Midbrain (tissue), 1 donor: ENCODE measurements at regions not wholly inside any gene's neighbourhood (a gene's known extent, or its start where the extent isn't known, plus 50 kb on each side); places are given as distances from the start of the nearest gene placed in this dataset.
"Not testable (repeated sequence)": the region's sequence is repeated elsewhere in the genome, so short reads cannot be mapped to it uniquely, and the experiment has no call there.

ENCODE experiments used
- DNase-seq: peaks from one replicate; lab custom pipeline; 2025; lab: John Stamatoyannopoulos, UW

- DNase-seq, result no peak
These were observed 700.0 kb downstream of the RFPL4B start for GRCh38 chr6:113047148-113047547.

GRCh38 chr6:113047932-113048331 lies 700.8 kb downstream of the RFPL4B start:
- no peak for DNase-seq

GRCh38 chr6:113048741-113049140 lies 701.6 kb downstream of the RFPL4B start:
- no peak for DNase-seq

- no peak for DNase-seq
These were observed 702.1 kb downstream of the RFPL4B start for GRCh38 chr6:113049190-113049589.

GRCh38 chr6:113050010-113050858 lies 703.1 kb downstream of the RFPL4B start:
- no peak for DNase-seq

GRCh38 chr6:113050979-113051378 lies 703.8 kb downstream of the RFPL4B start:
- no peak for DNase-seq

- DNase-seq, result no peak
These were observed 705.4 kb downstream of the RFPL4B start for GRCh38 chr6:113052506-113052905.

GRCh38 chr6:113055061-113055460 lies 707.9 kb downstream of the RFPL4B start:
- no peak for DNase-seq

- DNase-seq, result no peak
These were observed 708.9 kb downstream of the RFPL4B start for GRCh38 chr6:113055998-113056397.

- no peak for DNase-seq
These were observed 710.5 kb downstream of the RFPL4B start for GRCh38 chr6:113057567-113058053.

- DNase-seq, result no peak
These were observed 713.5 kb downstream of the RFPL4B start for GRCh38 chr6:113060664-113061063.

- peak; percentile 8 for DNase-seq
These were observed 718.5 kb downstream of the RFPL4B start for GRCh38 chr6:113065611-113066010.

GRCh38 chr6:113067612-113068275 lies 720.6 kb downstream of the RFPL4B start:
- no peak for DNase-seq

GRCh38 chr6:113068570-113068969 lies 721.4 kb downstream of the RFPL4B start:
- no peak for DNase-seq

GRCh38 chr6:113070681-113071080 lies 723.6 kb downstream of the RFPL4B start:
- DNase-seq, result not testable (repeated sequence)

- no peak for DNase-seq
These were observed 726.6 kb downstream of the RFPL4B start for GRCh38 chr6:113073611-113074191.

GRCh38 chr6:113076116-113076515 lies 729.0 kb downstream of the RFPL4B start:
- DNase-seq, result no peak

GRCh38 chr6:113076816-113077215 lies 729.7 kb downstream of the RFPL4B start:
- no peak for DNase-seq

GRCh38 chr6:113077794-113078193 lies 730.7 kb downstream of the RFPL4B start:
- DNase-seq, result no peak

GRCh38 chr6:113078791-113079190 lies 731.7 kb downstream of the RFPL4B start:
- no peak for DNase-seq

GRCh38 chr6:113082745-113083144 lies 735.6 kb downstream of the RFPL4B start:
- DNase-seq, result no peak

- DNase-seq, result no peak
These were observed 736.8 kb downstream of the RFPL4B start for GRCh38 chr6:113083947-113084346.

- no peak for DNase-seq
These were observed 741.9 kb downstream of the RFPL4B start for GRCh38 chr6:113089056-113089455.
